GM21360 (cell line): ENCODE measurements at regions not wholly inside any gene's neighbourhood (a gene's known extent, or its start where the extent isn't known, plus 50 kb on each side); places are given as distances from the start of the nearest gene placed in this dataset.
"Not testable (repeated sequence)": the region's sequence is repeated elsewhere in the genome, so short reads cannot be mapped to it uniquely, and the experiment has no call there.

Experiments used
- ATAC-seq: cut with Tn5 transposase; IDR thresholded peaks from one replicate; pipeline ENCODE4 v1.9.1; 2021; ENCODE audit warnings: mild to moderate bottlenecking, moderate library complexity; ENCODE audit not compliant: unreplicated experiment

DNA sequence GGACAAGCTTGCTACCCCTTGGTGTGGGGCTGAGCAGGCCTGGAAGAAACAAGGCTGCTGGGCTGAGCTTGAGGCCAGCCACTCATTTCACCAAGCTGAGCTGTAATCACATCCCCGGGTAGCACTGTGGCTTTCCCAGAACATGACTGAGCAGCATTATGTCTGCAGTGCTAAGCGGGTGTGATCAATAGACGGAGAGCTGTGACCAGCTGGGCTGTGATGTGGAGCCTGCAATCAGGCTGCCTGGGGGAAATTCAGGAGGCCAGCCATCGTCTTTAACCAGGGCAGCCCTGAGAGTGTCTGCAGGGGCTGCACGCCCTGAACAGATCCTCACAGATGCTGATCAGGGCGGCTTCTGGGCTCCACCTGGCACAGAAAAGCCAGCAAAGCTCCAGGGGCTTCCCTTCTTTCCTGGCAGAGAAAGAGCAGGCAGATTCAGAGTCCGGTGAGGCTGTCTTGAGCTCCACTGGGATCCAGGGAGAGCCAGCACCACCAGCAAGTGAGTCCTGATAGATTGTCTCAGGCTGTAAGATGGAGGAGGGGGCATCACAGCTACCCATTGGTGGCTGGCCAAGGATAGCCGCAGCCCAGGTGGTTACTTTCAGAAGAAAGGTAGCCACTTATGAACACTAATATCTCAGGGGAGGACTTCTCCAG lies 165.9 kb downstream of the NRN1 start:
- no peak for ATAC-seq

DNA sequence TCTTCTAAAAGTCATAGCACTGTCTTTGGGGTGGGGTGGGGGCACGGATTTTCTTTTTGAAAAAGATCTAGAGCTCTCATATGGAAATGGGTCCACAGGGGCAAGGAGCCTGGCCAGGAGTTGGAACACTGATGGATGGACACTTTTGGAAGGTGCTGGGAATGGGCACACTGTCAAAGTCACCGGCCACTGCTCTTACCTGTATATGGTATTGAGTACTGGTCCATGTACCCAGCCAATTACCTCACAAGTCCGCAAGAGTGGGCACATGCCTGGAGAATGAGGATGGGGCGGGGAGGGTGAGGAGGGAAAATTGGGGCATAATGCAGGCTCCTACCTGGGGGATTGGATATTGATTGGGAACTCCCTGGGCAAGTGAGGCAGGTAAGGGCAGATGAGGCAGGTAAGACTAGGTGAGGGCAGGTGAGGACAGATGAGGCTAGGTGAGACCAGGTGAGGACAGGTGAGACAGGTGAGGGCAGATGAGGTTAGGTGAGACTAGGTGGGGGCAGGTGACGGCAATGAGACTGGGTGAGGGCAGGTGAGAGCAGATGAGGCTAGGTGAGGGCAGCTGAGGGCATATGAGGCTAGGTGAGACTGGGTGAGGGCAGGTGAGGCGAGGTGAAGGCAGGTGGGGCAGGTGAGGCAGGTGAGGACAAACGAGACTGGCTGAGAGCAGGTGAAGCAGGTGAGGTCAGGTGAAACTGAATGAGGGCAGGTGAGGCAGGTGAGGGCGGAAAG lies 167.9 kb downstream of the NRN1 start:
- no peak for ATAC-seq

DNA sequence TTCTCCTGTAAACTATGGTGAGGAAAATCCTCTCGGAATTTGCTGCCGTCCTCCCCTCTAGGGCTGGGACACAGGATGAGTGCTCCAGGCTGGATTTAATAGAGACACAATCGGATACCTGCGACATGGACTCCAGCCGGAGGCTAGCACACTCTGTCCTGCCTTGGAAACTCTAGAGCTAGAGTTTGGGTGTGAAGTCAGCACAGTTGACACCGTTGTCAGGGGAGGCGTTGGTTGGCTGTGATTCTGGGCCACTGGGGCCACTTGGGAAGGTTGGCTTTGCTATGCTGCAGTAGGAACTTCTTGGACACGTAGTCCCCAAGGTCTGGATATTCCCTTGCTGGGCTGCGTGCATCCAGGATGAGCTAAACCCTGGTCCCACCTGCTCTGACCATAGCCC lies 169.4 kb downstream of the NRN1 start:
- no peak for ATAC-seq

DNA sequence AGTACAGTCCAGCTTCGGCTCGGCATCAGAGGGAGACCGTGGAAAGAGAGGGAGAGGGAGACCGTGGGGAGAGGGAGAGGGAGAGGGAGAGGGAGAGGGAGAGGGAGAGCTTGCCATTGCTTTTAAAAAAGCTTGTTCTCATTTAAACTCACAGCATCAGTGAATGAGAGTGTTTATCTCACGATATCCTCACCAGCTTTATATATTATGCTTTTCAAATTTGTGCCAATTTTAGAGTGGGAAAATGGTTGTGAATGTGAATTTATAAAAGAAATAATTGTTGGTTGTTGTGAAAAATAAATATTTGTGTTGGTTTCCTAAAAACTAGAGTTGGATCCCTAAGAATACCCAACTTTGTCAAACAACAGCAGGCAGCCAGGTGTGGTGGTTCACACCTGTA lies 170.1 kb downstream of the NRN1 start:
- not testable (repeated sequence) for ATAC-seq

DNA sequence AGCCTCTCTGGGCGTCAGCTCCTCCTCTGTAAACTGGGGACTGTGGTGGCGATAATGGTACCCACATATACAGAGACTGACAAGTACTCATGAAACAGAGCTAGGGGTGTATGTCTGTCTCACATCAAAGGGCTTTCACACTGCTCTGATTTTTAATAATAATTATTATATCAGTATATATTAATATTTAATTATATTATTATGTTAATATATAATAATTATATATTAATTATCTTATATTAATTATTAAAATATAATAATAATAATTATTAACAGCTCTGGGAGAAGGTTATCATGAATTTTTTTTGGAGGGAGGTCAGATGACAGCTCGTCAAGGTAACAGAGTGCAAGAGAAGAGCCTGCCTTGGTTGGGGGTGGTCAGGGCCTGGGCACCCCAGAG lies 173.6 kb downstream of the NRN1 start:
- ATAC-seq: no peak

DNA sequence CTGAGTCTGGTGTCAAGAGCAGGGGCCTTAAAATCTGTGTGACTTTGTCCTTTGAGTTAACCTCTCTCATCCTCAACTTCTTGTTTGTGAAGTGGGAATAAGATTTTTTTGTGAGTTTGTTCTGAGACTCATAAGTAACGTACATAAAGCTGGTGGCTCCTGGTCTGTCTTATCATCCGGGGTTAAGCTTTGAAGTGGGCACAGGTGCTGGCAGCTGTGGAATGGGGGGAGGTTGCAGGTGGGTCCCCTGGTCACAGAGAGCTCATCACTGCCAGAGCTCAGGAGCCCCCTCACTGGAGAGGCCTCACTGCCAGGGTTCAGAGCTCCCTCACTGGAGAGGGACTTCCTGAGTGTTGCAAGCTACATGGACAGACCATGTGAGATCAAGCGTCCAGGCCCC lies 174.1 kb downstream of the NRN1 start:
- ATAC-seq: no peak

DNA sequence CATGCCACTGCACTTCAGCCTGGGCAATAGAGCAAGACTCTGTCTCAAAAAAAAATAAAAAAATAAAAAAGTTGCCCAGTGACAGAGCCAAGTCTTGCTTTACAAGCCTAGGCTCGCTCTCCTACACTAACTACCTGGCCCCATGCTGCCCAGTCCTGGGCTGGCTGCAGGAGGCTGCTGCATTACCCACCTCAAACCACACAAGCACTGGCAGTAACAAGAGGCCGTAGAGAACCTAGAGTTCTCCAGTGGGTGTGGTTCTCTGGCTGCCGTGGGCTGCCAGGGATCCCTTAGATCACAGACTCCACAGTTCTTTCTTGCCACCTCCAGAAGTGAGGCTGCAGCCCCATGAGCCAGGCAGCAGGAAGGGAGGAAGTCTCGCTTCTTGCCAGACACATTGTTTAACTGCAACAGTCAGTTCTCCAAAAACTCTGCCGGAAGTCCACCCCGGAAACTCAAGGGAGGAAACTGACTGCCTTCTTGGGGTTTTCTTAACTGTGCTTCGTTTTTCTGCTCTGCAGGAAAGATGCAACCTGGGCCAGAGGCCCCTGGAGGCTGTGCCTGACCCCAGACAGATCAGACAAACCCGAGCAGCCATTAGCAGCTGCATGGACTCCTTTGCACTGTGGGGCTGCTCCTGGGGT lies 175.4 kb downstream of the NRN1 start:
- not testable (repeated sequence) for ATAC-seq

DNA sequence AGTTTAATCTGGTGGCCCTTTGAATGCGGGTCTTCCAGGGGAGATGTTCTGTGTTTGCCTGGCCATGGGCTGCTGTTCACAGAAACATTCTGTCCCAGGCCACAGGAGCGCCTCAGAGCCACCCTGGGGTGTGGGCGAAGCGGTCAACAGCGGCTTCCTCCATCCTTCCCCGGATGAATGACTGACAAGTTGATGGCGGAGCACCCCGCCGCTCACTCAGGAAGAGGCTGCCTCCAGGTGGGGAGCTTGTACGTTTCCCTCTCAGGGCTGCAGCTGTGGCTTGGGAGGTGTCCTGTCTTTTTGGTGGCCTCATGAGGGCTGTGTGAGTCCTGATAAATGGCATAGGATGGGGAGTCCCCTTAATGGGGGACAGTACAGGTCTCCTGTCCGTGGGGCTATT lies 178.4 kb downstream of the NRN1 start:
- ATAC-seq: no peak

DNA sequence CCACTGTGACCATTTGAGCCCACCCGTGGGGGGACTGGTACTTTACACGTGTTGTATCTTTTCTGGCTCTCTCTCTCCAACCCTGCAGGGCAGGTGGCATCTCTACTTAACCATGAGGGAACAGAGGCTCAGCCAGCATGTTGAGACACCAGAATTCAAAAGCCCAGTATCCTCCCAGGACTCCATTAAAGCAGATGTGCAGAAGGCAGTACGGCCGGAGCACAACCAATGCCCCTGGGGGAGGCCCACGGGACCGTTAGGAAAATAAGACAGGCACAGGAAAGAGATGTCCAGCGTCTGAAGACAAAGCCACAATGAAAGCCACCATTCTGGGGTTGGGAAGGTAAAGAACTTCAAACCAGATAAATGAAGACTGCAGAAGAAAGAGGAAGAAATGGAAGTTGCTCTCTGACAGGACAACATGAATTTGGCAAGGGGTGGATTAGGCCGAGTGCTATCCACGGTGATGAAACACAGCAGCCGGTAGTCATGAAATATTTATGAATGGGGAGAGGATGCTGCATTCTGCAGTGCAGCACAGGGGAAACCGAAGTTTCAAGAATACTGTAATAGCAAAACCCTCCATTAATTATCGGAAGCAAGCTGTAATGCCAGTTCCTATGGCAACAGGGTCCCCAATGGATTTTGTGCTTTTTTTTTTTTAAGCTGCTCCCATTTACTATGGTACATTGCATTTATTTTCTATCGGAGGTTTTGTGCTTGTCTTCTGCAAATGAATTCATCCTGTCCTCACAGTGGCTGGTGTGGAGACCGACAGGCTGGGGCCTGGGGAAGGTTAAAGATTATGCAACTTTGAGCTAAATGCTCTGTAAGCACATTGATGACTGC lies 179.4 kb downstream of the NRN1 start:
- ATAC-seq: no peak

DNA sequence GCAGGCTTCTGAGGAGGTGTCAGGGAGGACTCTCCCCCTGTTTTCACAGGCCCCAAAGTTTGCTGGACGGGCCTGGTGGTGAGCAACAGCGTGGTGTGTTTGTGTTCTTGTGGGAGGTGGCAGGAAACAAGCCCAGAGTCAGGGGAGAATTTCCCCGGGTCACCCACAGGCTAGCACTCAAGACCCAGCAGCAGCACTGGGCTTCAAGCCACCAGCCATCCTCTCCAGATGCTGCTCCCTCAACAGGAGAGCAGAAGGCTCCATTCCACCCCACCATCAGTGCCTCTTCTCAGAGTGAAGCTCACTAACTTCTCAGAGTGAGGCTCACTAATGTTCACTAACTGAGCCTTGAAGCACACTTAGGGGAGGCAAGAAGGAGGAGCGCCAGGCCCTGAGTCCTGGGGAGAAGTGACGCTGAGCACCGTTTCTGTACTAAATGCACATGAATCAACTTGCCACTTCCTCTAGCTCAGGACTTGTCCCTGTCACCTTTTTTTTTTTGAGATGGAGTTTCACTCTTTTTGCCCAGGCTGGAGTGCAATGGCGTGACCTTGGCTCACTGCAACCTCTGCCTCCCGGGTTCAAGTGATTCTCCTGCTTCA lies 182.2 kb downstream of the NRN1 start:
- ATAC-seq: not testable (repeated sequence)
